GM21381 (cell line): ENCODE measurements at regions not wholly inside any gene's neighbourhood (a gene's known extent, or its start where the extent isn't known, plus 50 kb on each side); places are given as distances from the start of the nearest gene placed in this dataset.
"Not testable (repeated sequence)": the region's sequence is repeated elsewhere in the genome, so short reads cannot be mapped to it uniquely, and the experiment has no call there.

ENCODE experiments used
- ATAC-seq: cut with Tn5 transposase; IDR thresholded peaks from one replicate; pipeline ENCODE4 v1.9.1; 2021; ENCODE audit warnings: mild to moderate bottlenecking, moderate library complexity; ENCODE audit not compliant: unreplicated experiment

DNA sequence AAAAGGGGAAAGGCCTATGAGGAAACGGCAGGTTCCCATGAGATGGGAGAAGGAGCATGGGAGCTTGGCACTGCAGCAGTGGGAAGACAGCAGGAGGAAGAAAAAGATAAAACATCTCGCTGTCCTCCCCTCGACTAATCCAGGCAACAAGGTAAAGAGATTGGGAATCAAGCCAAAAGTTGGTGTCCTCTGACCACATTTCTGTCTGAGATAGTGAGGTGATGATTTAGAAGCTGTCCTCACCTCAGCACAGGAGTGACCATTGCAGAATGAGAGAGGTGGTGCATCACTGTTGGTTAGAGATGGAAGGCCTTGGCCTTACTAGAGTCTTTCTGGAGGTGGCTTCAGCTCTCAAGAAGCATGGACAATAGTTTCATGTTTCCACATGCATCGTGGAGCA is 226.6 kb upstream of the CCDC54 start:
- ATAC-seq, result no peak

GRCh38 chr3:107153981-107154380 is 223.3 kb upstream of the CCDC54 start:
- no peak for ATAC-seq

- ATAC-seq, result no peak
These were observed 204.8 kb upstream of the CCDC54 start for GRCh38 chr3:107172411-107172810.

DNA sequence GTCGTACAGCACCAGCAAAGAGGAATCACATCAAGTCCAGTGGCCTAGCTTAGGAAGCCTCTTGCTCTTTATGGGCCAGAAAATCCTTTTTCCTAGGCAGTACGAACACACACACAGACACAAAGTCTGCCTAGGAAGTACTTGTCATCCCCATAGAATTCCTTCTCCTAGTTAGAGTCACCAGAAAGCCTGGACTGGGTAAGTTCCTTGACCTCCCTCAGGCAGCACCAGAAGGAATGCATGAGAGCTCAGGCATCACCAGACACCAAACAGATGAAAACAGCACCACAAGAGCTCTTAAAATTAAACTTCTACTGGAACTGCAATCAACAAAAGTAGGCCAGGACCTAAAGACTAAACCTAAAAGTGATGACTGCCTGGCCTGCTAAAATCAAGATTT is 192.9 kb upstream of the CCDC54 start:
- no peak for ATAC-seq

- ATAC-seq, result no peak
These were observed 189.0 kb upstream of the CCDC54 start for GRCh38 chr3:107188262-107188661.

DNA sequence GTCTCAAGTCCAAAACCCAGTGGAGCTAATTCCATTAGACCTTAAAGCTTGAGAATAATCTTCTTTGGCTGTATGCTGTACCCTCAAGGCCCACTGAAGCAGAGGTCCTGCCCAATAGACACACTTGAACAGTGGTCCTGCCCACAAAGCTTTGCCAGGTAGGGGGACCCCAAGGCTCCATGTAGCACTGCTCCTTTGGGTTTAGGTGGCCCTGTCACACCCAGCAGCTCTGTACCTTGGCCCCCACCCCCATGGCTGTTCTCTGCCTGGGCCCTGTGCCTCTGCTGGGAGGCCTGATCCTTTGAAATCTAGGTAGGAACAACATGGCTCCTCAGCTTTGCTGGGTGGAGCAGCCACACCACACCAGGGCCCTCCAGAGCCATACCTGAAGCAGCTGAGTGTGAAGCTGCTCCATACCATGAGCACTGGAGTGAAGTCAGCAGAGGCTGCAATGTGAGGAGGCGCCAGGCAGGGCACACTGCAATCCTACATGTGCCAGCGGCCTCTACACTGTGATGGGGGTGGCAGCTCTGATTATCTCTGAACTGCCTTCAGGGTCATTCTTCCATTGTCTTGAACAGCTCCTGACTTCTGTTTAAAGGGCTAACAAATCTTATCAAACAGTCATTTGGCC is 188.0 kb upstream of the CCDC54 start:
- no peak for ATAC-seq

- ATAC-seq, result no peak
These were observed 184.1 kb upstream of the CCDC54 start for GRCh38 chr3:107193116-107193515.

- no peak for ATAC-seq
These were observed 178.6 kb upstream of the CCDC54 start for GRCh38 chr3:107198581-107199181.

DNA sequence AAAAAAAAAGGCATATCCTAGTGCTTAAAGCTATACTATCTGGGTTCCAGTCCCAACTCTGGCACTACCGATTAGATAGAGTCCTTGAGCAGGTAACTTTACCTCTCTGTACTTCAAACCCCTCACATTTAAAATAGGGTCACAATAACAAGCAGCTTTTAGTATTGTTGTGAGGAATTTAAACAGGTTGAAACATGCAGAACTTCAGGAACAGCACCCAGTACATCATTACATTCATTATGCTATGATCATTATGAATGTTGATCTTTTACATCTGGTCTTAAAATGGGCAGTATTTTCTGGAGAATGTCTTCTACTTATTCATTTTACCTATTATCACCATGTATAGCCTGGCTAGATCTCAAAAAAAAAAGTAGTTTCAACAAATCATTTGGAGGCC is 176.1 kb upstream of the CCDC54 start:
- no peak for ATAC-seq

DNA sequence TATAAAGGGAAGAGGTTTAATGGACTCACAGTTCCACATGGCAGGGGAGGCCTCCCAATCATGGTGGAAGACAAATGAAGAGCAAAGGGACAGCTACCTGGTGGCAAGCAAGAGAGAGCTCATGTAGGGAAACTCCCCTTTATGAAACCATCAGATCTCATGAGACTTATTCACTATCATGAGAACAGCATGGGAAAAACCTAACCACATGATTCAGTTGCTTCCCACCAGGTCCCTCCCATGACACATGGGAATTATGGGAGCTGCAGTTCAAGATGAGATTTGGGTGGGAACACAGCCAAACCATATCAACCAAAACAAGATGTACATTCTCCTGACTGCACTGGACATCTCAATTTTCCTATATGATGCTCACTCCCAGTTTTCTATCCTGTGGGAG is 174.4 kb upstream of the CCDC54 start:
- ATAC-seq, result not testable (repeated sequence)

DNA sequence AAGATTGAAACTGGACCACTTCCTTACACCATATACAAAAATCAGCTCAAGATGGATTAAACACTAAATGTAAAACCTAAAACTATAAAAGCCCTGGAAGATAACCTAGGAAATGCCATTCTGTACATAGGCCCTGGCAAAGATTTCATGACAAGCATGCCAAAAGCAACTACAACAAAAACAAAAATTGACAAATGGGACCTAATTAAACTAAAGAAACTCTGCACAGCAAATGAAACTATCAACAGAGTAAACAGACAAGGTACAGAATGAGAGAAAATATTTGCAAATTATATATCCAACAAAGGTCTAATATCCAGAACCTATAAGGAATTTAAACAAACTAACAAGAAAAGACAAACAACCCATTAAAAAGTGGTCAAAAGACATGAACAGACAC is 173.1 kb upstream of the CCDC54 start:
- no peak for ATAC-seq

- no peak for ATAC-seq
These were observed 171.9 kb upstream of the CCDC54 start for GRCh38 chr3:107205358-107205757.

- ATAC-seq, result no peak
These were observed 171.1 kb upstream of the CCDC54 start for GRCh38 chr3:107206141-107206540.

- no peak for ATAC-seq
These were observed 170.3 kb upstream of the CCDC54 start for GRCh38 chr3:107206945-107207344.

- no peak for ATAC-seq
These were observed 169.1 kb upstream of the CCDC54 start for GRCh38 chr3:107208100-107208499.

DNA sequence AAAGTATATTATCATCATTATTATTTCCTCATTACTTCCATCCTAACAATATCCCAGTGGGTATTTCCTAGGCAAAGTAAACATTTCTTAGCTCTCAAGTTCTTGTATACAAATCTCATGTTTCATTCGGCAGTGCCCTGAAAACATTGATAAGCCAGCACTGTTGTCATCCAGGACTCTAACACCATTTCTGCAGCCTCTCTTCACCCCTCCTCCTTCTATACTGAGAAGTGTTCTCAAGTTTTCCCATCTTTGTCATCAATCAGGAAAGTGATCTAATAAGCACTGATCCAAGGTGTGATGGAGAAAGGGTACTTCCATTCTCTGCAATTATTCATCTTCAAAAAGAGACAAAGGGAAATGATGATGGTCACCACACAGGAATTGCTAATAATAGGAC is 168.4 kb upstream of the CCDC54 start:
- no peak for ATAC-seq

DNA sequence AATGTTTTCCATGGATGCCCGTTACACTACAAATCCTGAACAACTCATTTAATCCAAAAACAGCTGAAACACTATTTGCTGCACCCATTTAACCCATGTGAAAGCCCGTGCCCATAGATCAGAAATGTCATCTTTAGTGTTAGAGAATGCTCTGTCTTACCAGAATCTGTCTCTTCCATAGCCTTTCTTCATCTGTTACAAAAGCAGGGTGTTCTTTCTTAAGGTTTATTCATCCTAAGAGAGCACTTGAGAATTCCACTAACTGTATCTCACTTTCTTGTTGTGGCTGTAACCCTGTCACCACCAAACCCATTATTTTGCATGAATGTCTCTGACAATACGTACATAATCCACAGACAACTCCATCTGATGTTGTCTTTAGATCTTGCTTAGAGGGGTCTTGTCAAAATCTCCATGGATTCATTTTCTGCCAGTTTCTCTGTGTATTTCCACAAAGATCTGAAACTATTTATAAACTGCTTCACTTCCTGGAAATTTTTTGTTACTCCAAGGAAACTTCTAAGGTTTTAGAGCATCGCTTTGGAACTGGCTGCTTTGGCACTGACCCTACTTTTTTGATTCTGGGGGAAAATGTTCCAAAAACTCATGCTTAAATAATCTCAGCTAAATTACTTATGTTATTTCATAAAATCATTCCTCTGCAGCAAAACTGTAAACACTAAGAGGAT is 167.8 kb upstream of the CCDC54 start:
- no peak for ATAC-seq

- ATAC-seq, result no peak
These were observed 165.6 kb upstream of the CCDC54 start for GRCh38 chr3:107211608-107212007.

DNA sequence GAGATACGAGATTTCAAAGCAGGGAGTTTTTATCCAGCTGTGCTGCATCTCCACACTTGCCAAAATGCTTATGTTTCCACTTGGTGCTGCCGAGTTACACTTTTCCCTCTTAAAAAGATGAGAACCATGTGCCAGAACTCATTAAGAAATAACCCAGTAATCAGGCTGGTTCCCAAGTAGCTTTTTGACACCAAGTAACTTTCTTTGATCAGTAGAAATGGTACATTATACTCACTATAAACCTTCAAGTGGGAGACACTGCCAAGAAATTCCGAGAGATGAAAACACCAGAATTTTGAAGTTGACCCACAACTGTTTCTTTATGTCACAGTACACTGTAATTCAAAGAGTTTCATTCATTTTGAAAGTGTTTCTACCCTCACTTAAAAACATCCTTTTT is 164.6 kb upstream of the CCDC54 start:
- no peak for ATAC-seq

- ATAC-seq, result no peak
These were observed 164.1 kb upstream of the CCDC54 start for GRCh38 chr3:107213044-107213669.

GRCh38 chr3:107216229-107216628 is 161.0 kb upstream of the CCDC54 start:
- ATAC-seq, result no peak

- ATAC-seq, result no peak
These were observed 160.5 kb upstream of the CCDC54 start for GRCh38 chr3:107216711-107217110.
